SH-SY5Y (cell line): ENCODE measurements at regions not wholly inside any gene's neighbourhood (a gene's known extent, or its start where the extent isn't known, plus 50 kb on each side); places are given as distances from the start of the nearest gene placed in this dataset.

Source experiments
- GATA2 ChIP-seq: IDR thresholded peaks from 2 replicates; pipeline ENCODE4 v1.6.1; 2011; ENCODE audit warnings: mild to moderate bottlenecking, low read depth, low read length
- GATA3 ChIP-seq: IDR thresholded peaks from 2 replicates; pipeline ENCODE4 v1.6.1; 2011; ENCODE audit warnings: low read depth, mild to moderate bottlenecking, low read length, moderate library complexity

- TF ChIP-seq GATA3 (no peak), GATA2 (no peak)
Measured at GRCh38 chr18:22559414-22560274, 141.9 kb upstream of the CTAGE1 start.

- TF ChIP-seq GATA3 (no peak), GATA2 (no peak)
Measured at GRCh38 chr18:22560275-22560610, 142.5 kb upstream of the CTAGE1 start.

GRCh38 chr18:22560797-22561196 is 143.1 kb upstream of the CTAGE1 start:
- TF ChIP-seq GATA2 = no peak
- TF ChIP-seq GATA3 = no peak

- TF ChIP-seq GATA2 (no peak), GATA3 (no peak)
Measured at GRCh38 chr18:22563164-22563583, 145.5 kb upstream of the CTAGE1 start.

GRCh38 chr18:22564036-22564435 is 146.3 kb upstream of the CTAGE1 start:
- TF ChIP-seq GATA2 (no peak), GATA3 (no peak)

- TF ChIP-seq GATA2 (no peak; the same call in 1 of the 2 replicates), GATA3 (no peak)
Measured at GRCh38 chr18:22566703-22567420, 149.1 kb upstream of the CTAGE1 start.

- TF ChIP-seq GATA3 (no peak), GATA2 (no peak)
Measured at GRCh38 chr18:22567794-22568193, 150.1 kb upstream of the CTAGE1 start.

GRCh38 chr18:22570492-22570891 is 152.8 kb upstream of the CTAGE1 start:
- TF ChIP-seq GATA3 (no peak), GATA2 (no peak)

GRCh38 chr18:22572341-22572740 is 154.6 kb upstream of the CTAGE1 start:
- TF ChIP-seq GATA2 (no peak), GATA3 (no peak)

GRCh38 chr18:22579271-22579670 is 161.6 kb upstream of the CTAGE1 start:
- TF ChIP-seq GATA2 = no peak
- no peak for TF ChIP-seq GATA3

- no peak for TF ChIP-seq GATA3
- TF ChIP-seq GATA2 = no peak
Measured at GRCh38 chr18:22585333-22585732, 167.6 kb upstream of the CTAGE1 start.

GRCh38 chr18:22585821-22586220 is 168.1 kb upstream of the CTAGE1 start:
- no peak for TF ChIP-seq GATA3
- TF ChIP-seq GATA2 = no peak

GRCh38 chr18:22591222-22591621 is 173.5 kb upstream of the CTAGE1 start:
- no peak for TF ChIP-seq GATA2
- TF ChIP-seq GATA3 = no peak

- TF ChIP-seq GATA2 (no peak), GATA3 (no peak)
Measured at GRCh38 chr18:22594155-22594690, 176.5 kb upstream of the CTAGE1 start.

- TF ChIP-seq GATA3 (no peak), GATA2 (no peak)
Measured at GRCh38 chr18:22601481-22601880, 183.8 kb upstream of the CTAGE1 start.

GRCh38 chr18:22603902-22604301 is 186.2 kb upstream of the CTAGE1 start:
- TF ChIP-seq GATA3 (no peak), GATA2 (no peak)
